SK-N-SH (cell line): ENCODE measurements at regions not wholly inside any gene's neighbourhood (a gene's known extent, or its start where the extent isn't known, plus 50 kb on each side); places are given as distances from the start of the nearest gene placed in this dataset.

Experiments
- CTCF ChIA-PET: fragments of 300-600, 350-600 bp; formaldehyde crosslinking; extraction: SDS; loops from one replicate; lab custom pipeline; 2021; lab: Yijun Ruan, JAX
- POLR2A ChIA-PET: fragments of 350-600 bp; sonication (Branson Sonifier 250); formaldehyde crosslinking; extraction: SDS; loops from one replicate; lab custom pipeline; 2020; ENCODE audit warnings: antibody characterized with exemption, inconsistent platforms; lab: Yijun Ruan, JAX
- DNase-seq: peaks from one replicate; pipeline ENCODE4 v3.0.0; 2012
- H2AFZ ChIP-seq: fragments of 200-600 bp; sonication (generic); 2 replicates; pipeline ENCODE4 v1.8.1; 2016; ENCODE audit warnings: antibody characterized with exemption, mild to moderate bottlenecking, low read depth
- H3F3A ChIP-seq: fragments of 200-600 bp; sonication (generic); replicated peaks from 2 replicates; pipeline ENCODE3; 2016; ENCODE audit warnings: antibody characterized with exemption, mild to moderate bottlenecking; ENCODE audit not compliant: insufficient read depth
- H3K27ac ChIP-seq, 2 experiments: fragments of 200-500 bp in 1 of 2; fragments of 200-600 bp in 1 of 2; sonication (Bioruptor generic) in 1 of 2; sonication (generic), shearing (Covaris generic) in 1 of 2; 2 replicates each; pipeline versions ENCODE4 v1.5.1 to v1.6.1; 2014 to 2016; ENCODE audit warnings: low read depth in 2 of 2, inconsistent platforms in 1 of 2, low read length in 1 of 2, mild to moderate bottlenecking in 1 of 2, mixed read lengths in 1 of 2
- H3K27me3 ChIP-seq: fragments of 200-600 bp; sonication (generic), shearing (Covaris generic); 2 replicates; pipeline ENCODE4 v1.6.1; 2016; ENCODE audit warnings: mixed run types; ENCODE audit not compliant: insufficient read depth
- H3K36me3 ChIP-seq, 2 experiments: fragments of 200-500 bp in 1 of 2; fragments of 200-600 bp in 1 of 2; sonication (Bioruptor generic) in 1 of 2; sonication (generic) in 1 of 2; replicated peaks in 1 of 2; 2 replicates each; pipeline versions ENCODE3 to v1.5.1; 2014 to 2016; ENCODE audit warnings: low read length in 1 of 2, mild to moderate bottlenecking in 1 of 2; ENCODE audit not compliant: insufficient read depth in 2 of 2, control insufficient read depth in 1 of 2
- H3K4me1 ChIP-seq, 2 experiments: fragments of 200-500 bp in 1 of 2; fragments of 200-600 bp in 1 of 2; sonication (Bioruptor generic) in 1 of 2; sonication (generic), shearing (Covaris generic) in 1 of 2; 2 replicates each; pipeline versions ENCODE4 v1.5.1 to v1.6.1; 2014 to 2016; ENCODE audit warnings: low read depth in 1 of 2, low read length in 1 of 2, mixed run types in 1 of 2; ENCODE audit not compliant: insufficient read depth in 2 of 2, control insufficient read depth in 1 of 2
- H3K4me2 ChIP-seq: fragments of 200-600 bp; sonication (generic), shearing (Covaris generic); 2 replicates; pipeline ENCODE4 v1.6.1; 2017; ENCODE audit warnings: mixed run types
- H3K4me3 ChIP-seq, 2 experiments: fragments of 200-500 bp in 1 of 2; fragments of 200-600 bp in 1 of 2; sonication (Bioruptor generic) in 1 of 2; sonication (generic), shearing (Covaris generic) in 1 of 2; 2 replicates each; pipeline versions ENCODE4 v1.5.1 to v1.8.1; 2014 to 2016; ENCODE audit warnings: low read depth in 2 of 2, inconsistent platforms in 1 of 2, low read length in 1 of 2, mild to moderate bottlenecking in 1 of 2, mixed read lengths in 1 of 2, moderate library complexity in 1 of 2
- H3K79me2 ChIP-seq: fragments of 200-600 bp; sonication (generic); 2 replicates; pipeline ENCODE4 v1.8.1; 2017; ENCODE audit warnings: mild to moderate bottlenecking; ENCODE audit not compliant: insufficient read depth
- H3K9ac ChIP-seq: fragments of 200-600 bp; sonication (generic); 2 replicates; pipeline ENCODE4 v1.6.1; 2017; ENCODE audit warnings: mixed run types
- H3K9me2 ChIP-seq: fragments of 200-600 bp; sonication (generic); 2 replicates; pipeline ENCODE4 v1.6.1; 2017; ENCODE audit warnings: mixed run types
- H3K9me3 ChIP-seq: fragments of 200-600 bp; sonication (generic); 2 replicates; pipeline ENCODE4 v1.6.1; 2017; ENCODE audit warnings: mixed run types, mild to moderate bottlenecking, moderate library complexity
- H4K20me1 ChIP-seq: fragments of 200-600 bp; sonication (generic); 2 replicates; pipeline ENCODE4 v1.6.1; 2017; ENCODE audit warnings: mild to moderate bottlenecking, mixed run types; ENCODE audit not compliant: insufficient read depth
- ELF1 ChIP-seq: IDR thresholded peaks from 2 replicates; pipeline ENCODE4 v1.4.0; 2012
- EP300 ChIP-seq, 2 experiments: IDR thresholded peaks; 2 replicates each; pipeline versions ENCODE4 v1.4.0 to v1.6.1; 2012; ENCODE audit warnings: borderline replicate concordance in 1 of 2, low read depth in 1 of 2, low read length in 1 of 2
- EZH2phosphoT487 ChIP-seq: fragments of 200-600 bp; sonication (generic); IDR thresholded peaks from 2 replicates; pipeline ENCODE4 v1.6.1; 2017; ENCODE audit warnings: low read depth, mixed run types, mild to moderate bottlenecking, antibody characterized with exemption, moderate library complexity, borderline replicate concordance
- IRF3 ChIP-seq: fragments of 150-350 bp; IDR thresholded peaks from 2 replicates; pipeline ENCODE4 v1.6.1; 2016; ENCODE audit warnings: mild to moderate bottlenecking, low read depth, low read length
- MEF2A ChIP-seq: IDR thresholded peaks from 2 replicates; pipeline ENCODE4 v1.4.0; 2012; ENCODE audit warnings: low read depth, borderline replicate concordance
- MXI1 ChIP-seq: IDR thresholded peaks from 2 replicates; pipeline ENCODE4 v1.6.1; 2012; ENCODE audit warnings: mild to moderate bottlenecking, low read depth, low read length, improper control_type of control experiment
- NRF1 ChIP-seq: IDR thresholded peaks from 2 replicates; pipeline ENCODE4 v1.6.1; 2012; ENCODE audit warnings: low read depth, mild to moderate bottlenecking, low read length
- REST ChIP-seq: IDR thresholded peaks from 2 replicates; pipeline ENCODE4 v1.6.1; 2012; ENCODE audit warnings: mild to moderate bottlenecking, low read depth, low read length, moderate library complexity
- RXRA ChIP-seq: IDR thresholded peaks from 2 replicates; pipeline ENCODE4 v1.4.0; 2012; ENCODE audit warnings: low read depth, mild to moderate bottlenecking, borderline replicate concordance
- SMC3 ChIP-seq: IDR thresholded peaks from 2 replicates; pipeline ENCODE4 v1.6.1; 2012; ENCODE audit warnings: low read depth, low read length, improper control_type of control experiment
- TAF1 ChIP-seq: IDR thresholded peaks from 2 replicates; pipeline ENCODE4 v1.6.1; 2012; ENCODE audit warnings: low read depth, mild to moderate bottlenecking, low read length, moderate library complexity, borderline replicate concordance
- TEAD4 ChIP-seq: IDR thresholded peaks from 2 replicates; pipeline ENCODE4 v1.4.0; 2012; ENCODE audit warnings: mild to moderate bottlenecking, borderline replicate concordance; ENCODE audit not compliant: insufficient read depth
- WGBS: methylation state at CpG from one replicate; pipeline ENCODE4 v1.1.6; 2017; ENCODE audit warnings: low lambda C conversion rate; 5-methylcytosine and 5-hydroxymethylcytosine counted together
- TF ChIP-seq, protein P1 (sequence below): fragments of 200-600 bp; sonication (generic); IDR thresholded peaks from 2 replicates; pipeline ENCODE4 v1.6.1; 2017; ENCODE audit warnings: antibody characterized with exemption, mild to moderate bottlenecking, moderate library complexity

DNA sequence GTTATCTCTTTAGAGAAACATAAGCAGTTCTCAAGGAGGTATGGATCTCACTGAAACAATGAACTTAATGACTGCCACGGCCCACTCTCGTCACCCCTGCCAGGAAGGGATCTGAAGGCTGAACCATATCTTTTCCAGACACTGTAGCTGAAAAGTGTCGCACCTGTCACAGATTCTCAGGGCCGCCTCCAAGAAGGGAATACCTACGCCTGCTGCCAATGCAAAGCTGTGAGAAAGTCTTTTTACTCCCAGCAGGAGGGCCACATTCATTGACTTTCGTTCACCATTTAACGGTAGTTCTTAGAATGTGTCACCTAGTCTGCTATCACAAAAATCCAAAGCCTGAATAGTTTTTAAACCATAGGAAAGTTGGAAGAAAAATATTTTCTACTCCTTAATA lies 66.7 kb upstream of the SH3BP4 start:
- no peak for DNase-seq
- WGBS = 95% methylated on average over 7 of the region's 7 CpGs
- H3K9me3 ChIP-seq = no peaks in the 10 kb centered on the region
- no peaks in the 10 kb centered on the region for H3K79me2 ChIP-seq
- H3F3A ChIP-seq = peaks cover 6% of the 10 kb centered on the region
- no peaks in the 10 kb centered on the region for H3K27me3 ChIP-seq
- H3K9ac ChIP-seq = no peak overlapping the region
- ChIA-PET POLR2A (no interaction called here), CTCF (interaction anchor here (1.4 kb wide), 1 partner anchor 321 kb away, joined by 4 read pairs; no protein-coding TSS in a partner anchor)
- H3K4me1 ChIP-seq = peaks cover 8 to 10% of the 10 kb centered on the region in 2 experiments; a peak in 2 of 4 replicates
- no peak overlapping the region for H3K4me2 ChIP-seq
- no peak overlapping the region for H3K27ac ChIP-seq
- no peak overlapping the region for H3K4me3 ChIP-seq
- TF ChIP-seq EP300 (IDR thresholded peaks at IDR 0.05; ENCODE audit: borderline replicate concordance in 1 of 2, low read depth in 1 of 2, low read length in 1 of 2) (no peak), NRF1 (no peak), RXRA (no peak), TEAD4 (no peak), MEF2A (no peak), ELF1 (no peak), TAF1 (no peak), REST (no peak), EZH2phosphoT487 (no peak), MXI1 (no peak), SMC3 (no peak), IRF3 (no peak)
- TF ChIP-seq, protein P1, sequence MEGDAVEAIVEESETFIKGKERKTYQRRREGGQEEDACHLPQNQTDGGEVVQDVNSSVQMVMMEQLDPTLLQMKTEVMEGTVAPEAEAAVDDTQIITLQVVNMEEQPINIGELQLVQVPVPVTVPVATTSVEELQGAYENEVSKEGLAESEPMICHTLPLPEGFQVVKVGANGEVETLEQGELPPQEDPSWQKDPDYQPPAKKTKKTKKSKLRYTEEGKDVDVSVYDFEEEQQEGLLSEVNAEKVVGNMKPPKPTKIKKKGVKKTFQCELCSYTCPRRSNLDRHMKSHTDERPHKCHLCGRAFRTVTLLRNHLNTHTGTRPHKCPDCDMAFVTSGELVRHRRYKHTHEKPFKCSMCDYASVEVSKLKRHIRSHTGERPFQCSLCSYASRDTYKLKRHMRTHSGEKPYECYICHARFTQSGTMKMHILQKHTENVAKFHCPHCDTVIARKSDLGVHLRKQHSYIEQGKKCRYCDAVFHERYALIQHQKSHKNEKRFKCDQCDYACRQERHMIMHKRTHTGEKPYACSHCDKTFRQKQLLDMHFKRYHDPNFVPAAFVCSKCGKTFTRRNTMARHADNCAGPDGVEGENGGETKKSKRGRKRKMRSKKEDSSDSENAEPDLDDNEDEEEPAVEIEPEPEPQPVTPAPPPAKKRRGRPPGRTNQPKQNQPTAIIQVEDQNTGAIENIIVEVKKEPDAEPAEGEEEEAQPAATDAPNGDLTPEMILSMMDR = no peak
- H3K9me2 ChIP-seq = no peaks in the 10 kb centered on the region
- H4K20me1 ChIP-seq = no peaks in the 10 kb centered on the region
- no peaks in the 10 kb centered on the region for H3K36me3 ChIP-seq
- H2AFZ ChIP-seq = no peak overlapping the region
